ENCODE measurements at regions not wholly inside any gene's neighbourhood (a gene's known extent, or its start where the extent isn't known, plus 50 kb on each side); places are given as distances from the start of the nearest gene placed in this dataset.
A peak's percentile ranks its signal among the peaks of the same experiment; 100 is the strongest.
"Not testable (repeated sequence)": the region's sequence is repeated elsewhere in the genome, so short reads cannot be mapped to it uniquely, and the experiment has no call there.

GRCh38 chr13:104976986-104977385 is 1558.5 kb downstream of the EFNB2 start:
- DNase-seq, result no peak

GRCh38 chr13:104975272-104975671 is 1560.2 kb downstream of the EFNB2 start:
- no peak for DNase-seq

GRCh38 chr13:104968876-104969275 is 1566.6 kb downstream of the EFNB2 start:
- no peak for DNase-seq

- no peak for DNase-seq
Measured at GRCh38 chr13:104967836-104968630, 1567.4 kb downstream of the EFNB2 start.

GRCh38 chr13:104967376-104967775 is 1568.1 kb downstream of the EFNB2 start:
- no peak for DNase-seq

GRCh38 chr13:104962411-104962810 is 1573.1 kb downstream of the EFNB2 start:
- DNase-seq, result no peak

- DNase-seq, result no peak
Measured at GRCh38 chr13:104961246-104961645, 1574.2 kb downstream of the EFNB2 start.

GRCh38 chr13:104954210-104954609 is 1581.3 kb downstream of the EFNB2 start:
- no peak for DNase-seq

- no peak for DNase-seq
Measured at GRCh38 chr13:104953588-104953987, 1581.9 kb downstream of the EFNB2 start.

- DNase-seq, result no peak
Measured at GRCh38 chr13:104949840-104950740, 1585.4 kb downstream of the EFNB2 start.

GRCh38 chr13:104944176-104944575 is 1591.3 kb downstream of the EFNB2 start:
- DNase-seq, result no peak

GRCh38 chr13:104943331-104943730 is 1592.1 kb downstream of the EFNB2 start:
- no peak for DNase-seq

- no peak for DNase-seq
Measured at GRCh38 chr13:104937881-104938280, 1597.6 kb downstream of the EFNB2 start.

GRCh38 chr13:104936304-104936703 is 1599.2 kb downstream of the EFNB2 start:
- DNase-seq, result no peak

GRCh38 chr13:104920513-104920912 is 1614.9 kb downstream of the EFNB2 start:
- not testable (repeated sequence) for DNase-seq

GRCh38 chr13:104920091-104920490 is 1615.4 kb downstream of the EFNB2 start:
- DNase-seq, result no peak

GRCh38 chr13:104900191-104900817 is 1635.2 kb downstream of the EFNB2 start:
- DNase-seq, result no peak

- no peak for DNase-seq
Measured at GRCh38 chr13:104898484-104898883, 1637.0 kb downstream of the EFNB2 start.

GRCh38 chr13:104895521-104895920 is 1639.9 kb downstream of the EFNB2 start:
- DNase-seq, result no peak

- DNase-seq, result peak; percentile 6
Measured at GRCh38 chr13:104875038-104875754, 1660.3 kb downstream of the EFNB2 start.

GRCh38 chr13:104872153-104872552 is 1663.3 kb downstream of the EFNB2 start:
- DNase-seq, result no peak

- no peak for DNase-seq
Measured at GRCh38 chr13:104871456-104871855, 1664.0 kb downstream of the EFNB2 start.

GRCh38 chr13:104869501-104869900 is 1666.0 kb downstream of the EFNB2 start:
- DNase-seq, result no peak
